ENCODE measurements at regions not wholly inside any gene's neighbourhood (a gene's known extent, or its start where the extent isn't known, plus 50 kb on each side); places are given as distances from the start of the nearest gene placed in this dataset.

- no peak for TF ChIP-seq POLR2A (IDR thresholded peaks at IDR 0.05)
- TF ChIP-seq, protein P1, sequence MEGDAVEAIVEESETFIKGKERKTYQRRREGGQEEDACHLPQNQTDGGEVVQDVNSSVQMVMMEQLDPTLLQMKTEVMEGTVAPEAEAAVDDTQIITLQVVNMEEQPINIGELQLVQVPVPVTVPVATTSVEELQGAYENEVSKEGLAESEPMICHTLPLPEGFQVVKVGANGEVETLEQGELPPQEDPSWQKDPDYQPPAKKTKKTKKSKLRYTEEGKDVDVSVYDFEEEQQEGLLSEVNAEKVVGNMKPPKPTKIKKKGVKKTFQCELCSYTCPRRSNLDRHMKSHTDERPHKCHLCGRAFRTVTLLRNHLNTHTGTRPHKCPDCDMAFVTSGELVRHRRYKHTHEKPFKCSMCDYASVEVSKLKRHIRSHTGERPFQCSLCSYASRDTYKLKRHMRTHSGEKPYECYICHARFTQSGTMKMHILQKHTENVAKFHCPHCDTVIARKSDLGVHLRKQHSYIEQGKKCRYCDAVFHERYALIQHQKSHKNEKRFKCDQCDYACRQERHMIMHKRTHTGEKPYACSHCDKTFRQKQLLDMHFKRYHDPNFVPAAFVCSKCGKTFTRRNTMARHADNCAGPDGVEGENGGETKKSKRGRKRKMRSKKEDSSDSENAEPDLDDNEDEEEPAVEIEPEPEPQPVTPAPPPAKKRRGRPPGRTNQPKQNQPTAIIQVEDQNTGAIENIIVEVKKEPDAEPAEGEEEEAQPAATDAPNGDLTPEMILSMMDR (IDR thresholded peaks at IDR 0.05), result no peak
Observed at GRCh38 chr4:17336069-17336468, 175.8 kb downstream of the QDPR start.
